ENCODE measurements at regions not wholly inside any gene's neighbourhood (a gene's known extent, or its start where the extent isn't known, plus 50 kb on each side); places are given as distances from the start of the nearest gene placed in this dataset.

GRCh38 chr13:105971738-105972137 is 563.7 kb downstream of the EFNB2 start:
- no peak for DNase-seq (ENCODE audit: low read depth in 4 of 6, low spot score in 6 of 6)
- H3K36me3 ChIP-seq (ENCODE audit: control insufficient read depth, insufficient read depth, low read length) = no peaks in the 10 kb centered on the region
- no peaks in the 10 kb centered on the region for H3K27me3 ChIP-seq (ENCODE audit: control insufficient read depth, insufficient read depth, low read length)
- no peak overlapping the region for H3K4me3 ChIP-seq (ENCODE audit: low read depth, low read length)
- no peaks in the 10 kb centered on the region for H3K4me1 ChIP-seq (ENCODE audit: control insufficient read depth, insufficient read depth, low read length)
- H3K9me3 ChIP-seq (ENCODE audit: control insufficient read depth, insufficient read depth, low read length) = no peaks in the 10 kb centered on the region
- WGBS (ENCODE audit: insufficient coverage) = no CpG with 5 or more reads among the region's 3 CpGs
- peak overlapping the region; percentile 4 for H3K27ac ChIP-seq (ENCODE audit: low read depth, low read length)

- no peak overlapping the region for H3K27ac ChIP-seq (ENCODE audit: low read depth, low read length)
- WGBS (ENCODE audit: insufficient coverage) = 72% methylated on average over 3 of the region's 4 CpGs
- no peaks in the 10 kb centered on the region for H3K4me1 ChIP-seq (ENCODE audit: control insufficient read depth, insufficient read depth, low read length)
- no peaks in the 10 kb centered on the region for H3K9me3 ChIP-seq (ENCODE audit: control insufficient read depth, insufficient read depth, low read length)
- no peaks in the 10 kb centered on the region for H3K36me3 ChIP-seq (ENCODE audit: control insufficient read depth, insufficient read depth, low read length)
- H3K4me3 ChIP-seq (ENCODE audit: low read depth, low read length) = no peak overlapping the region
- H3K27me3 ChIP-seq (ENCODE audit: control insufficient read depth, insufficient read depth, low read length) = no peaks in the 10 kb centered on the region
- DNase-seq (ENCODE audit: low read depth in 4 of 6, low spot score in 6 of 6) = no peak
Measured at GRCh38 chr13:105971312-105971711, 564.1 kb downstream of the EFNB2 start.

GRCh38 chr13:105969761-105970160 is 565.7 kb downstream of the EFNB2 start:
- H3K36me3 ChIP-seq (ENCODE audit: control insufficient read depth, insufficient read depth, low read length) = no peaks in the 10 kb centered on the region
- H3K4me1 ChIP-seq (ENCODE audit: control insufficient read depth, insufficient read depth, low read length) = no peaks in the 10 kb centered on the region
- no peaks in the 10 kb centered on the region for H3K9me3 ChIP-seq (ENCODE audit: control insufficient read depth, insufficient read depth, low read length)
- H3K27ac ChIP-seq (ENCODE audit: low read depth, low read length) = no peak overlapping the region
- H3K4me3 ChIP-seq (ENCODE audit: low read depth, low read length) = no peak overlapping the region
- 25% methylated on average over 3 of the region's 4 CpGs for WGBS (ENCODE audit: insufficient coverage)
- DNase-seq (ENCODE audit: low read depth in 4 of 6, low spot score in 6 of 6) = no peak
- H3K27me3 ChIP-seq (ENCODE audit: control insufficient read depth, insufficient read depth, low read length) = no peaks in the 10 kb centered on the region

GRCh38 chr13:105965910-105966309 is 569.6 kb downstream of the EFNB2 start:
- Histone ChIP-seq H3K4me1 (ENCODE audit: control insufficient read depth, insufficient read depth, low read length) (no peaks in the 10 kb centered on the region), H3K27me3 (ENCODE audit: control insufficient read depth, insufficient read depth, low read length) (no peaks in the 10 kb centered on the region), H3K9me3 (ENCODE audit: control insufficient read depth, insufficient read depth, low read length) (no peaks in the 10 kb centered on the region), H3K36me3 (ENCODE audit: control insufficient read depth, insufficient read depth, low read length) (no peaks in the 10 kb centered on the region), H3K4me3 (ENCODE audit: low read depth, low read length) (no peak overlapping the region), H3K27ac (ENCODE audit: low read depth, low read length) (no peak overlapping the region)
- no peak for DNase-seq (ENCODE audit: low read depth in 4 of 6, low spot score in 6 of 6)
- 96% methylated on average over 3 of the region's 7 CpGs for WGBS (ENCODE audit: insufficient coverage)

- H3K9me3 ChIP-seq (ENCODE audit: control insufficient read depth, insufficient read depth, low read length) = no peaks in the 10 kb centered on the region
- no peaks in the 10 kb centered on the region for H3K4me1 ChIP-seq (ENCODE audit: control insufficient read depth, insufficient read depth, low read length)
- H3K4me3 ChIP-seq (ENCODE audit: low read depth, low read length) = no peak overlapping the region
- no peak overlapping the region for H3K27ac ChIP-seq (ENCODE audit: low read depth, low read length)
- no peak for DNase-seq (ENCODE audit: low read depth in 4 of 6, low spot score in 6 of 6)
- WGBS (ENCODE audit: insufficient coverage) = 96% methylated on average over 2 of the region's 7 CpGs
- no peaks in the 10 kb centered on the region for H3K36me3 ChIP-seq (ENCODE audit: control insufficient read depth, insufficient read depth, low read length)
- no peaks in the 10 kb centered on the region for H3K27me3 ChIP-seq (ENCODE audit: control insufficient read depth, insufficient read depth, low read length)
Measured at GRCh38 chr13:105962080-105962479, 573.4 kb downstream of the EFNB2 start.

- H3K4me1 ChIP-seq (ENCODE audit: control insufficient read depth, insufficient read depth, low read length) = no peaks in the 10 kb centered on the region
- DNase-seq (ENCODE audit: low read depth in 4 of 6, low spot score in 6 of 6) = no peak
- H3K27ac ChIP-seq (ENCODE audit: low read depth, low read length) = no peak overlapping the region
- 83% methylated on average over 3 of the region's 5 CpGs for WGBS (ENCODE audit: insufficient coverage)
- H3K27me3 ChIP-seq (ENCODE audit: control insufficient read depth, insufficient read depth, low read length) = no peaks in the 10 kb centered on the region
- no peak overlapping the region for H3K4me3 ChIP-seq (ENCODE audit: low read depth, low read length)
- no peaks in the 10 kb centered on the region for H3K9me3 ChIP-seq (ENCODE audit: control insufficient read depth, insufficient read depth, low read length)
- no peaks in the 10 kb centered on the region for H3K36me3 ChIP-seq (ENCODE audit: control insufficient read depth, insufficient read depth, low read length)
Measured at GRCh38 chr13:105961438-105961837, 574.0 kb downstream of the EFNB2 start.

GRCh38 chr13:105960326-105960725 is 575.1 kb downstream of the EFNB2 start:
- H3K4me1 ChIP-seq (ENCODE audit: control insufficient read depth, insufficient read depth, low read length) = no peaks in the 10 kb centered on the region
- WGBS (ENCODE audit: insufficient coverage) = 58% methylated on average over 2 of the region's 7 CpGs
- no peaks in the 10 kb centered on the region for H3K9me3 ChIP-seq (ENCODE audit: control insufficient read depth, insufficient read depth, low read length)
- no peak overlapping the region for H3K4me3 ChIP-seq (ENCODE audit: low read depth, low read length)
- peak in 2 of 6 donors; percentile 33 to 61 for DNase-seq (ENCODE audit: low read depth in 4 of 6, low spot score in 6 of 6)
- no peak overlapping the region for H3K27ac ChIP-seq (ENCODE audit: low read depth, low read length)
- H3K27me3 ChIP-seq (ENCODE audit: control insufficient read depth, insufficient read depth, low read length) = no peaks in the 10 kb centered on the region
- H3K36me3 ChIP-seq (ENCODE audit: control insufficient read depth, insufficient read depth, low read length) = no peaks in the 10 kb centered on the region

- no peak for DNase-seq (ENCODE audit: low read depth in 4 of 6, low spot score in 6 of 6)
- Histone ChIP-seq H3K9me3 (ENCODE audit: control insufficient read depth, insufficient read depth, low read length) (no peaks in the 10 kb centered on the region), H3K27ac (ENCODE audit: low read depth, low read length) (no peak overlapping the region), H3K27me3 (ENCODE audit: control insufficient read depth, insufficient read depth, low read length) (no peaks in the 10 kb centered on the region), H3K4me3 (ENCODE audit: low read depth, low read length) (no peak overlapping the region), H3K4me1 (ENCODE audit: control insufficient read depth, insufficient read depth, low read length) (no peaks in the 10 kb centered on the region), H3K36me3 (ENCODE audit: control insufficient read depth, insufficient read depth, low read length) (no peaks in the 10 kb centered on the region)
- 100% methylated on average over 1 of the region's 6 CpGs for WGBS (ENCODE audit: insufficient coverage)
Measured at GRCh38 chr13:105959876-105960275, 575.6 kb downstream of the EFNB2 start.

- H3K36me3 ChIP-seq (ENCODE audit: control insufficient read depth, insufficient read depth, low read length) = no peaks in the 10 kb centered on the region
- 84% methylated on average over 5 of the region's 7 CpGs for WGBS (ENCODE audit: insufficient coverage)
- no peak for DNase-seq (ENCODE audit: low read depth in 4 of 6, low spot score in 6 of 6)
- no peaks in the 10 kb centered on the region for H3K9me3 ChIP-seq (ENCODE audit: control insufficient read depth, insufficient read depth, low read length)
- H3K27me3 ChIP-seq (ENCODE audit: control insufficient read depth, insufficient read depth, low read length) = no peaks in the 10 kb centered on the region
- no peak overlapping the region for H3K4me3 ChIP-seq (ENCODE audit: low read depth, low read length)
- no peak overlapping the region for H3K27ac ChIP-seq (ENCODE audit: low read depth, low read length)
- H3K4me1 ChIP-seq (ENCODE audit: control insufficient read depth, insufficient read depth, low read length) = no peaks in the 10 kb centered on the region
Measured at GRCh38 chr13:105957769-105958438, 577.6 kb downstream of the EFNB2 start.

- Histone ChIP-seq H3K27me3 (ENCODE audit: control insufficient read depth, insufficient read depth, low read length) (no peaks in the 10 kb centered on the region), H3K36me3 (ENCODE audit: control insufficient read depth, insufficient read depth, low read length) (no peaks in the 10 kb centered on the region), H3K27ac (ENCODE audit: low read depth, low read length) (no peak overlapping the region), H3K4me3 (ENCODE audit: low read depth, low read length) (no peak overlapping the region), H3K4me1 (ENCODE audit: control insufficient read depth, insufficient read depth, low read length) (no peaks in the 10 kb centered on the region), H3K9me3 (ENCODE audit: control insufficient read depth, insufficient read depth, low read length) (no peaks in the 10 kb centered on the region)
- WGBS (ENCODE audit: insufficient coverage) = 15% methylated on average over 2 of the region's 6 CpGs
- peak in 1 of 6 donors; percentile 77 for DNase-seq (ENCODE audit: low read depth in 4 of 6, low spot score in 6 of 6)
Measured at GRCh38 chr13:105956921-105957320, 578.5 kb downstream of the EFNB2 start.
